Osteoblast (primary cell): ENCODE measurements at regions not wholly inside any gene's neighbourhood (a gene's known extent, or its start where the extent isn't known, plus 50 kb on each side); places are given as distances from the start of the nearest gene placed in this dataset.

Experiments used
- DNase-seq: peaks from one replicate; pipeline ENCODE4 v3.0.0; 2011; ENCODE audit warnings: low spot score, mixed read lengths; ENCODE audit not compliant: insufficient read length; ENCODE audit errors: missing footprints
- H2AFZ ChIP-seq: 2 replicates; pipeline ENCODE4 v1.6.0; 2011; ENCODE audit warnings: mild to moderate bottlenecking, low read length
- H3K27ac ChIP-seq: 2 replicates; pipeline ENCODE4 v1.5.1; 2011; ENCODE audit warnings: mild to moderate bottlenecking, low read depth, low read length, moderate library complexity
- H3K27me3 ChIP-seq: 2 replicates; pipeline ENCODE4 v1.6.0; 2012; ENCODE audit warnings: mild to moderate bottlenecking, control low read depth, inconsistent platforms, low read length, moderate library complexity; ENCODE audit not compliant: insufficient read depth
- H3K36me3 ChIP-seq: 2 replicates; pipeline ENCODE4 v1.5.1; 2011; ENCODE audit warnings: mild to moderate bottlenecking, low read length, control low read depth, moderate library complexity; ENCODE audit not compliant: insufficient read depth
- H3K4me1 ChIP-seq: 2 replicates; pipeline ENCODE4 v1.5.1; 2011; ENCODE audit warnings: mild to moderate bottlenecking, low read length, control low read depth, moderate library complexity; ENCODE audit not compliant: insufficient read depth
- H3K4me2 ChIP-seq: 2 replicates; pipeline ENCODE4 v1.6.0; 2011; ENCODE audit warnings: mild to moderate bottlenecking, low read length; ENCODE audit not compliant: insufficient read depth
- H3K4me3 ChIP-seq: fragments of 200-600 bp; sonication (generic); 3 replicates; pipeline ENCODE4 v1.5.1; 2012; ENCODE audit warnings: mild to moderate bottlenecking, low read length, inconsistent platforms; ENCODE audit not compliant: insufficient read depth
- H3K79me2 ChIP-seq: 2 replicates; pipeline ENCODE4 v1.6.0; 2012; ENCODE audit warnings: mild to moderate bottlenecking, low read length, control low read depth, inconsistent platforms; ENCODE audit not compliant: insufficient read depth
- H3K9me3 ChIP-seq: 2 replicates; pipeline ENCODE4 v1.5.1; 2011; ENCODE audit warnings: low read depth, low read length, control low read depth
- H4K20me1 ChIP-seq: 2 replicates; pipeline ENCODE4 v1.6.0; 2012; ENCODE audit warnings: mild to moderate bottlenecking, low read length, control low read depth; ENCODE audit not compliant: insufficient read depth
- TF ChIP-seq, protein P1 (sequence below): IDR thresholded peaks from 2 replicates; pipeline ENCODE4 v1.5.1; 2011; ENCODE audit warnings: mild to moderate bottlenecking, low read depth, low read length, moderate library complexity; ENCODE audit errors: extremely low read depth

DNA sequence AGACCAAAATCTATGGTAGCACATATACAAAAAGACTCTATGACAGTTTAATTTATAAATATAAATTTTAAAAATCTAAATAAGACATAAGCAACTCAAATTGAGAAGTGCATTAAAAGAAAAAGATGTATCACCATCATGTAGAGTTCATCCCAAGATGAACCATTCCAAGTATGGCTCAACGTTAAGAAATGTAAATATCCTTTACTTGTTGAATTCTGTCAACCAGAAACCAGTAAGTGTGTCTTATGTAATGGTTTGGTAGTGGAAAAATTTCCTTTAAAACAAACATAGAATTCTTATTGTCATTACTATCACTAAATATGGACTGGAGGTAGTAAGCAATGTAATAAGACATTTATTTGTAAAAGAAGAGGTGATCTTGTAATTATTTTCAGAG, 87.3 kb downstream of the YIPF5 start:
- H3K4me3 ChIP-seq, result no peak overlapping the region
- TF ChIP-seq, protein P1, sequence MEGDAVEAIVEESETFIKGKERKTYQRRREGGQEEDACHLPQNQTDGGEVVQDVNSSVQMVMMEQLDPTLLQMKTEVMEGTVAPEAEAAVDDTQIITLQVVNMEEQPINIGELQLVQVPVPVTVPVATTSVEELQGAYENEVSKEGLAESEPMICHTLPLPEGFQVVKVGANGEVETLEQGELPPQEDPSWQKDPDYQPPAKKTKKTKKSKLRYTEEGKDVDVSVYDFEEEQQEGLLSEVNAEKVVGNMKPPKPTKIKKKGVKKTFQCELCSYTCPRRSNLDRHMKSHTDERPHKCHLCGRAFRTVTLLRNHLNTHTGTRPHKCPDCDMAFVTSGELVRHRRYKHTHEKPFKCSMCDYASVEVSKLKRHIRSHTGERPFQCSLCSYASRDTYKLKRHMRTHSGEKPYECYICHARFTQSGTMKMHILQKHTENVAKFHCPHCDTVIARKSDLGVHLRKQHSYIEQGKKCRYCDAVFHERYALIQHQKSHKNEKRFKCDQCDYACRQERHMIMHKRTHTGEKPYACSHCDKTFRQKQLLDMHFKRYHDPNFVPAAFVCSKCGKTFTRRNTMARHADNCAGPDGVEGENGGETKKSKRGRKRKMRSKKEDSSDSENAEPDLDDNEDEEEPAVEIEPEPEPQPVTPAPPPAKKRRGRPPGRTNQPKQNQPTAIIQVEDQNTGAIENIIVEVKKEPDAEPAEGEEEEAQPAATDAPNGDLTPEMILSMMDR, result no peak
- H3K4me2 ChIP-seq, result no peak overlapping the region
- DNase-seq, result no peak
- H3K9me3 ChIP-seq, result no peaks in the 10 kb centered on the region
- no peaks in the 10 kb centered on the region for H4K20me1 ChIP-seq
- H3K4me1 ChIP-seq, result no peaks in the 10 kb centered on the region
- H3K27ac ChIP-seq, result no peak overlapping the region
- no peaks in the 10 kb centered on the region for H3K36me3 ChIP-seq
- no peaks in the 10 kb centered on the region for H3K27me3 ChIP-seq
- H2AFZ ChIP-seq, result no peak overlapping the region
- no peaks in the 10 kb centered on the region for H3K79me2 ChIP-seq

- DNase-seq, result no peak
- peaks cover 7% of the 10 kb centered on the region for H3K4me1 ChIP-seq
- no peaks in the 10 kb centered on the region for H3K27me3 ChIP-seq
- no peaks in the 10 kb centered on the region for H3K36me3 ChIP-seq
- TF ChIP-seq, protein P1, result no peak
- no peak overlapping the region for H3K4me2 ChIP-seq
- no peaks in the 10 kb centered on the region for H4K20me1 ChIP-seq
- peak overlapping the region; percentile 20 for H2AFZ ChIP-seq
- no peaks in the 10 kb centered on the region for H3K79me2 ChIP-seq
- H3K9me3 ChIP-seq, result no peaks in the 10 kb centered on the region
- no peak overlapping the region for H3K27ac ChIP-seq
- H3K4me3 ChIP-seq, result no peak overlapping the region
These were observed 85.5 kb downstream of the YIPF5 start for GRCh38 chr5:144084971-144085370.

DNA sequence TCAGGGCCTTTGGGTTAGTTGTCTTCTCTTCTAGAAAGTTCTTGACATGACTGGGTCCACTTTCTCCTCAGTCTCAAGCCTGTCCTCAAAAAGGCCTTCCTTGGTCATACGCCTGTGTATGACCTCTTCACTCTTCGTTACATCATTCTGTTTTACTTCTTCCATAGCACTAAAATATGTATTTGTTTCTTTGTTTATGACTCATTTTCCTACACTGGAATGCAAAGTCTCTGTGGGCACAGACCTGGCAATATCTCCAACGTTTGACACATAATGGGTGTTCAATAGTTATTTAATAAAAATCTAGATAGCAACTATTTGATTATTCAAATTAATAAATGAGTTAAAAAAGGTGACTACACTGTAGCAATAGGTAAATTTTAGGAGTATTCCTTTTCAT, 85.1 kb downstream of the YIPF5 start:
- Histone ChIP-seq H3K9me3 (no peaks in the 10 kb centered on the region), H3K79me2 (no peaks in the 10 kb centered on the region), H2AFZ (peak overlapping the region; percentile 20), H3K36me3 (no peaks in the 10 kb centered on the region), H3K4me1 (peaks cover 7% of the 10 kb centered on the region), H3K4me2 (no peak overlapping the region), H4K20me1 (no peaks in the 10 kb centered on the region), H3K27ac (no peak overlapping the region), H3K27me3 (no peaks in the 10 kb centered on the region), H3K4me3 (no peak overlapping the region)
- TF ChIP-seq, protein P1, result no peak
- DNase-seq, result no peak

DNA sequence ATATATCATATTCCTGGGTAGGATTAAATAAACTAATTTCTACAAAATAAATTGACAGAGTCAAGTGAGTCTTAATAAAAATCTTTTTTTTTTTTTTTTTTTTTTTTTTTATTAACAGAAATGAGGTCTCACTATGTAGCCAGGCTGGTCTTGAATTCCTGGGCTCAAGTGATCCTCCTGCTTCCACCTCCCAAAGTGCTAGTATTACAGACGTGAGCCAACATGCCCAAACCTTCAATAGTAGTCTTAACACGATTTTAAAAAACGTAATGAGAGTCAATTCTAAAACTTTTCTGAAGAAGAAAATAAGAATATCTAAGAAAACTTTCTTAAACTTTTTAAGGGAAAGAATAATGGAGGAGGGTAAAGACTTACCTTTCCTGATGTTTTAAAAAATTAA, 84.2 kb downstream of the YIPF5 start:
- no peak overlapping the region for H3K4me2 ChIP-seq
- DNase-seq, result no peak
- no peaks in the 10 kb centered on the region for H3K9me3 ChIP-seq
- no peak overlapping the region for H3K27ac ChIP-seq
- no peaks in the 10 kb centered on the region for H3K27me3 ChIP-seq
- H2AFZ ChIP-seq, result no peak overlapping the region
- H3K4me3 ChIP-seq, result no peak overlapping the region
- no peaks in the 10 kb centered on the region for H3K36me3 ChIP-seq
- no peaks in the 10 kb centered on the region for H4K20me1 ChIP-seq
- no peaks in the 10 kb centered on the region for H3K79me2 ChIP-seq
- TF ChIP-seq, protein P1, result no peak
- peaks cover 7% of the 10 kb centered on the region for H3K4me1 ChIP-seq
